Aorta (tissue), 5 donors: ENCODE measurements at regions not wholly inside any gene's neighbourhood (a gene's known extent, or its start where the extent isn't known, plus 50 kb on each side); places are given as distances from the start of the nearest gene placed in this dataset.
A peak's percentile ranks its signal among the peaks of the same experiment; 100 is the strongest.

Experiments used
- ATAC-seq: fragments of 200-7000 bp; cut with Tn5 transposase; one replicate; pipeline ENCODE4 v1.9.1; 2022; ENCODE audit warnings: moderate library complexity; ENCODE audit not compliant: low FRiP score
- DNase-seq, 2 donors: peaks; one replicate each; pipeline ENCODE4 v3.0.0-alpha.2; 2020
- H3K27ac ChIP-seq, 2 donors: one replicate each; pipeline ENCODE4 v1.5.1; 2013; ENCODE audit warnings: low read length in 2 of 2, mild to moderate bottlenecking in 2 of 2, moderate library complexity in 2 of 2, control low read depth in 1 of 2, inconsistent platforms in 1 of 2, low read depth in 1 of 2
- H3K27me3 ChIP-seq, 2 donors: one replicate each; pipeline ENCODE4 v1.6.1; 2013; ENCODE audit warnings: control low read depth in 1 of 2, low read length in 1 of 2, mild to moderate bottlenecking in 1 of 2, moderate library complexity in 1 of 2; ENCODE audit not compliant: insufficient read depth in 2 of 2, control insufficient read depth in 1 of 2
- H3K36me3 ChIP-seq, 2 donors: one replicate each; pipeline ENCODE4 v1.6.1; 2013; ENCODE audit warnings: control low read depth in 1 of 2, low read length in 1 of 2, mild to moderate bottlenecking in 1 of 2; ENCODE audit not compliant: insufficient read depth in 2 of 2, control insufficient read depth in 1 of 2
- H3K4me1 ChIP-seq, 2 donors: one replicate each; pipeline ENCODE4 v1.6.1; 2013; ENCODE audit warnings: low read length in 2 of 2, control low read depth in 1 of 2, mild to moderate bottlenecking in 1 of 2, moderate library complexity in 1 of 2; ENCODE audit not compliant: insufficient read depth in 2 of 2, control insufficient read depth in 1 of 2
- H3K4me3 ChIP-seq, 2 donors: one replicate each; pipeline ENCODE4 v1.5.1; 2013; ENCODE audit warnings: low read length in 2 of 2, control low read depth in 1 of 2, mild to moderate bottlenecking in 1 of 2
- H3K9me3 ChIP-seq: one replicate; pipeline ENCODE4 v1.6.1; 2013; ENCODE audit warnings: mild to moderate bottlenecking, low read length; ENCODE audit not compliant: control insufficient read depth
- WGBS, 2 donors: extraction: QIAGEN DNeasy Blood & Tissue Kit; methylation state at CpG; one replicate each; pipeline ENCODE4 v1.1.7; 2013; 5-methylcytosine and 5-hydroxymethylcytosine counted together
- intact Hi-C, 2 donors: fragments of 100-400 bp; cut with DNase I; formaldehyde crosslinking; loops; one replicate each; pipeline versions ENCODE4 v1.14.2 to v1.15.0; 2022
- donor health status: healthy with polysubstance abuse.
- donor health status: Bipolar disorder and iron deficiency.
- donor health status: DM: no; HTN: no; CAD: no.
- donor health status: DM: no; HTN: no; CAD: no.
- donor health status: DM: yes; HTN: yes; CAD: no.

DNA sequence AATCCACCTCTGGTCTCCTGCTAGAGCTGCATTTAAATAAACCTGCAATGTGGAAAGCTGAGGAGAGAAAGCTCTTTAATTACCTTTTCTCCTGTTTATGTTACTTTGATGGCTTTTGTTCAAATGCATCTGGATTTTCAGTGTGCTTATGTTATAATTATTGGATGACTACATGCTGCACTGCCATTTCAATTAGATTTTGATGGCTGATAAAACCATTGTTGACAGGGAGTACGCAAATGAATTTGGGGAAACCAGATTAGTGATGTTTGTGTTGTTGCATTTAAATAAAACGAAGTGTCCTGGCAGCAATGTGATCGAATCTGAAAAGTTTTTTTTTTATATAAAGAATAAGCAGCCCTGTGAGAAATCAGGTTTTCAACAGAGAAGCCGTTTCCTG is 799.8 kb downstream of the DIAPH3 start:
- intact Hi-C loops, result no loop called here
- H3K27me3 ChIP-seq, result peaks cover 0 to 1% of the 10 kb centered on the region in 2 donors
- no peak for DNase-seq
- peaks cover 2% of the 10 kb centered on the region for H3K9me3 ChIP-seq
- H3K36me3 ChIP-seq, result no peaks in the 10 kb centered on the region
- no peak overlapping the region for H3K27ac ChIP-seq
- no peak overlapping the region for H3K4me3 ChIP-seq
- WGBS, 2 donors, result 78 to 82% methylated on average over 4 of the region's 4 CpGs
- H3K4me1 ChIP-seq, result peaks cover 0 to 2% of the 10 kb centered on the region in 2 donors
- no peak for ATAC-seq

DNA sequence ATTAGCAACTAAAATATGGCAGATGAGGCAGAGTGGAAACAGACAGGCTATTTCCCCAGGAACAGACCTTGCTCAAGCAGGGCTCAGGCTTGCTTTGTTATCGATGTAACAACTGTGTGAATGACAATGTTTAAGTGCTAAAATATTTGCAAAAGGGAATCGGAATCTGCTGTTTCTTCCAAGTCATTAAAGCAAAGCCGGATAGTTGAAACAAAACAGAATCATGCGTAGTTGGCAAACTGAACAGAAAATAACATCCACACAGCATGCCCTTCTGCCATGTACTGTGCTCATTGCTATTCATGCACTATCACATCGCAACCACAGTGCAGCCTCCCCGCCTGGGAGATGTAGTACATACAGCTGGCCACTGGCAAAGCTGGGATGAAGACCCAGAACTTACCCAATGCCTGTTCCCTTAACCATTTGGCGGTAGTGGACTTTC is 799.1 kb downstream of the DIAPH3 start:
- WGBS, 2 donors, result 71 to 72% methylated on average over 7 of the region's 7 CpGs
- ATAC-seq, result no peak
- Histone ChIP-seq H3K27ac (no peak overlapping the region), H3K27me3 (peaks cover 0 to 1% of the 10 kb centered on the region in 2 donors), H3K4me1 (peaks cover 0 to 2% of the 10 kb centered on the region in 2 donors), H3K4me3 (no peak overlapping the region), H3K36me3 (no peaks in the 10 kb centered on the region), H3K9me3 (peaks cover 2% of the 10 kb centered on the region)
- no peak for DNase-seq
- intact Hi-C loops, result no loop called here

DNA sequence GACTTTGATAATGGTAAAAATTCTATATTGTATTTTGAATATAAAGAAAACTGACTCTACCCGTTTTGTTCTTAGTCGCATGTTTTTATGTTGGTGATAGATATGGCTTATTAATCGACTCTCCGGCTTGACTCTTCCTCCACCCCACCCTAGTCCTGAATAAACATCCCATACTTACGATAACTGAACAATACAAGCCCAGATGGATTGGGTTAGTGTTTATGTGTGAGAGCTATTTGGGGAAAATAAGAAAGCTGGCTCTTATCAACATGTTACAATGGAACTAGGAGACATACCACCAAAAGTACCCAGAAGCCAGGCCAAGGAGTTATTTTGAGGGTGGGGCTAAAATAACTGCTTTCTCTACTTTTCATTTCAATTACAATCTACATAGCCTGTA is 796.3 kb downstream of the DIAPH3 start:
- peaks cover 2% of the 10 kb centered on the region for H3K9me3 ChIP-seq
- no peak for ATAC-seq
- intact Hi-C loops, result no loop called here
- WGBS, 2 donors, result 75 to 80% methylated on average over 5 of the region's 5 CpGs
- peaks cover 0 to 2% of the 10 kb centered on the region in 2 donors for H3K4me1 ChIP-seq
- H3K27me3 ChIP-seq, result no peaks in the 10 kb centered on the region
- H3K4me3 ChIP-seq, result no peak overlapping the region
- no peak overlapping the region for H3K27ac ChIP-seq
- DNase-seq, result no peak
- no peaks in the 10 kb centered on the region for H3K36me3 ChIP-seq

DNA sequence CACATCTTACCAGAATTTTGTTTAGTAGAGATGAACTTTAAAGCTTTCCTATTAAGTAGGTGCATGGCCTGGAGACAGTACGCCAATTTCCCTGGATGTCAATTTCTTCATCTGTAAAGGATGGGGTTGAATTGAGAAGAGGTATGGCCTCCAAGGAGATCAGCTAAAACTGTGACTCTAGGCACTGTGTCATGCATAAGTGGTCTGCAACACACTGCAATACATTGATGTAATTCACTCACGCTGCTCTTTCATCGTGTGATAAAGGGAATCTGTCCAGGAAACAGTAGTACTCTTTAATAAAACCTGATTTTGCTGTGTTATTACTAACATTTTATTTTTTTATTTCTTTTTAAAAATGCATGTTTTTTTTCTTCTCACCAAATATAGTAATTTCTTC is 795.8 kb downstream of the DIAPH3 start:
- ATAC-seq, result no peak
- 87 to 94% methylated on average over 3 of the region's 3 CpGs for WGBS, 2 donors

DNA sequence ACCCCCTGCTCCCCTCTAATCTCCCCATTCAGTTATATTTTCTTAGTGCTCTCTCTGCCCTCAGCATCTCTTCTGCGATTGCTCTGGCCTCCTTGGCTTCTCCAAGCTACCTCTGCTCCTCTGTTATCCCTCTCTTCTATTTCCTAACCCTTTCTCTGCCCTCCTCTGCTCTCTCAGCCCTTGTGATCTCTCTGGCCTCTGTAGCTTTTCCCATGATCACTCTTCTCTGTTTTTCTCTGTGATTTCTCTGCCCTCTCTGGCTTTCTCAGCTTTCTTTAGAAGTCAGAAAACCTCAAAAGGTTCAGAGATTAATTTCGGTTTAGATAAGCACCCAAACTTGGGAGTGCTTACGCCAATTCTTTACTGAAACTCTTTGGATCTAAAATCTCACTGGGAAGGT is 795.0 kb downstream of the DIAPH3 start:
- intact Hi-C loops, result no loop called here
- peaks cover 0 to 2% of the 10 kb centered on the region in 2 donors for H3K4me1 ChIP-seq
- DNase-seq (no peak), ATAC-seq (peak; percentile 50)
- H3K9me3 ChIP-seq, result peaks cover 2% of the 10 kb centered on the region
- no peaks in the 10 kb centered on the region for H3K36me3 ChIP-seq
- no peaks in the 10 kb centered on the region for H3K27me3 ChIP-seq
- 8 to 13% methylated on average over 3 of the region's 3 CpGs for WGBS, 2 donors
- H3K4me3 ChIP-seq, result no peak overlapping the region
- no peak overlapping the region for H3K27ac ChIP-seq

More for the DNA sequence above, 795.8 kb downstream of the DIAPH3 start:
- Histone ChIP-seq H3K9me3 (peaks cover 2% of the 10 kb centered on the region), H3K27me3 (no peaks in the 10 kb centered on the region), H3K27ac (no peak overlapping the region), H3K4me1 (peaks cover 0 to 2% of the 10 kb centered on the region in 2 donors), H3K36me3 (no peaks in the 10 kb centered on the region), H3K4me3 (no peak overlapping the region)
- DNase-seq, result no peak
- intact Hi-C loops, result no loop called here

DNA sequence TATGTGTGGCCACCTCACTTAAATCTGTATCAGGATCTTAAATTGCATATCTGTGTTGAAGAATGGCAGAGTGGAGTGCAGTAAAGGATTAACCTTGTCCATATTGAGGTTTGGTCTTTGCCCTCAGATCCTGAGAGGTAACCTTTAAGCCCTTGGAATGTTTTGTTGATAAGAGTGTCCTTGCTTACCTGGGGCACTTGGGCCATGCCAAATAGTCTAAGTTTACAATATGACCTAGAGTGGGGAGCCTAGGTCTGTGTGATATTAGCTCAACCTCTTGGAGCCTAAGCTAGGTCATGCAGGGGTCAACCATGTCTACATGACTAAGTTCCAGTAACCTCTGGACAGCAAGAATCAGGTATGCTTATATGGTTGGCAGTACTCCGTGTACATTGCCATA is 792.5 kb downstream of the DIAPH3 start:
- no peaks in the 10 kb centered on the region for H3K27me3 ChIP-seq
- no peak overlapping the region for H3K4me3 ChIP-seq
- no peak overlapping the region for H3K27ac ChIP-seq
- no peak for DNase-seq
- peaks cover under 1% of the 10 kb centered on the region for H3K9me3 ChIP-seq
- ATAC-seq, result no peak
- H3K36me3 ChIP-seq, result no peaks in the 10 kb centered on the region
- intact Hi-C loops, result no loop called here
- peaks cover 0 to 2% of the 10 kb centered on the region in 2 donors for H3K4me1 ChIP-seq
- WGBS, 2 donors, result 95 to 100% methylated on average over 1 of the region's 1 CpG

DNA sequence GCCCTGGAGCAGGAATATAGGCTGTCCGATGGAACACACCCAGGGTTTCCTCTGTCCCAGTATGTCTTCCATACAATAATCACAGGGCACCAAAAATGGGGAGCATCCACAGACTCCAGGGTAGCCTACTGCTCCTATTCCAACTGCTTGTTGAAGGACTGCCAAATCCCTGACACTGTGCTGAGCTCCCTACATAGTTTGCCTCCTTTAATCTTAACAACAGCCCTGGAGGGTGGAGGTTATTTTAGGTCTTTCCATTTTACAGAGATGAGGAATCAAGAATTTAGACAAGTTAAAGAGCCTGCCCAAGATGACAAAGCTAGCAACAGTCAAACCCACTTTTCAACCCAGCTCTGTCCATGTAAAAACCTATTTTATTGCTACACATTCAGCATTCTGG is 790.4 kb downstream of the DIAPH3 start:
- intact Hi-C loops, result no loop called here
- Histone ChIP-seq H3K36me3 (no peaks in the 10 kb centered on the region), H3K27me3 (no peaks in the 10 kb centered on the region), H3K9me3 (no peaks in the 10 kb centered on the region), H3K4me3 (no peak overlapping the region), H3K4me1 (peaks cover 0 to 2% of the 10 kb centered on the region in 2 donors), H3K27ac (no peak overlapping the region)
- WGBS, 2 donors, result 27 to 54% methylated on average over 1 of the region's 1 CpG
- no peak for DNase-seq
- ATAC-seq, result no peak

DNA sequence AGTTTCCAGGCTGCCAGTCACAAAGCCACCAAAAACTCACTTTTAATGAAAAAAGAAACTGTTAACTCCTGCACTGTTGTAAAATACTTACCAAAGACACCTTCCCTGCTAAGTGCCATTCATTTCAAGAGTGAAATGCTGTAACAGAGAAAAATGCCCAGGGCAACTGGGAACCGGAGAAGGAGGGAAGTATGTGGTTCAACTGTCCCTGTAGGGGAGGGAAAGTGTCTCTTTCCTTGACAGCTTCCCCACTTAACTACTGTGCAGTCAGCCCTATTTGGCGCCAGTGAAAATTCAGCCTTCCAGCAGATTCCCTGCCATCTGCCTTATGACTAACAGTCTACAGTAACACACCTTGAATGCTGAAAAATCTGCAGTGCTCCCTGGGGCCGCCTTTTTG is 789.0 kb downstream of the DIAPH3 start:
- Histone ChIP-seq H3K27ac (no peak overlapping the region), H3K36me3 (no peaks in the 10 kb centered on the region), H3K4me1 (no peaks in the 10 kb centered on the region), H3K4me3 (no peak overlapping the region), H3K9me3 (no peaks in the 10 kb centered on the region), H3K27me3 (no peaks in the 10 kb centered on the region)
- intact Hi-C loops, result no loop called here
- 71 to 76% methylated on average over 3 of the region's 3 CpGs for WGBS, 2 donors
- DNase-seq, result no peak
- no peak for ATAC-seq

DNA sequence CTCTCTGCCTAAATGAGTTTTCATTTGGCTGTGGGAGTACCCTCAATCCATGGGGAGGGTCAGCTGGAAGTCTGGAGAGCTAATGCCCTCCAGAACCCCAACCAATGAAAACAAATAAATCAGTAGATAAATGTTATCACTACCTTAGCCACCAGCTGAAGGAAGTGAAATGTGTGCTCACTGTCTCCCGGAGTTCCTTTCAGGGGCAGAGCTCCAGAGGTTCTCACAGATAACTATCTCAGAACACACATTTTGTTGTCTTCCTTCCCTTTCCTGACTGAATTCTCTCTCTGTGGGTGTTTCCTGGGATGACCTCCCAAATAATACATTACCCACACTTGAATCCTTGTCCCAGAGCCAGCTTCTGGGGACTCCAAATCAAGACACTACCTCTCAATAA is 779.6 kb downstream of the DIAPH3 start:
- no peaks in the 10 kb centered on the region for H3K36me3 ChIP-seq
- no peak overlapping the region for H3K4me3 ChIP-seq
- no peaks in the 10 kb centered on the region for H3K9me3 ChIP-seq
- 26 to 33% methylated on average over 1 of the region's 1 CpG for WGBS, 2 donors
- intact Hi-C loops, result no loop called here
- H3K27me3 ChIP-seq, result no peaks in the 10 kb centered on the region
- ATAC-seq, result no peak
- H3K4me1 ChIP-seq, result no peaks in the 10 kb centered on the region
- no peak overlapping the region for H3K27ac ChIP-seq
- no peak for DNase-seq
